Right hindlimb (tissue), 1 donor: ENCODE measurements at regions not wholly inside any gene's neighbourhood (a gene's known extent, or its start where the extent isn't known, plus 50 kb on each side); places are given as distances from the start of the nearest gene placed in this dataset.
"Not testable (repeated sequence)": the region's sequence is repeated elsewhere in the genome, so short reads cannot be mapped to it uniquely, and the experiment has no call there.

Experiments used
- DNase-seq: peaks from one replicate; pipeline ENCODE4 v3.0.0-alpha.2; 2018

GRCh38 chr3:132084982-132085381, 50.2 kb upstream of the CPNE4 start:
- DNase-seq = no peak

- DNase-seq = no peak
Measured at GRCh38 chr3:132087356-132087755, 52.5 kb upstream of the CPNE4 start.

GRCh38 chr3:132088291-132088690, 53.5 kb upstream of the CPNE4 start:
- no peak for DNase-seq

- DNase-seq = no peak
Measured at GRCh38 chr3:132090921-132091320, 56.1 kb upstream of the CPNE4 start.

- DNase-seq = no peak
Measured at GRCh38 chr3:132116601-132117000, 81.8 kb upstream of the CPNE4 start.

- DNase-seq = no peak
Measured at GRCh38 chr3:132117642-132118041, 82.8 kb upstream of the CPNE4 start.

- no peak for DNase-seq
Measured at GRCh38 chr3:132119531-132119930, 84.7 kb upstream of the CPNE4 start.

GRCh38 chr3:132124096-132124495, 89.3 kb upstream of the CPNE4 start:
- DNase-seq = no peak

- no peak for DNase-seq
Measured at GRCh38 chr3:132124651-132125284, 90.0 kb upstream of the CPNE4 start.

- DNase-seq = no peak
Measured at GRCh38 chr3:132134611-132135010, 99.8 kb upstream of the CPNE4 start.

GRCh38 chr3:132135628-132136333, 101.0 kb upstream of the CPNE4 start:
- no peak for DNase-seq

- no peak for DNase-seq
Measured at GRCh38 chr3:132136334-132136716, 101.5 kb upstream of the CPNE4 start.

GRCh38 chr3:132136902-132137301, 102.1 kb upstream of the CPNE4 start:
- not testable (repeated sequence) for DNase-seq

GRCh38 chr3:132145833-132146232, 111.0 kb upstream of the CPNE4 start:
- no peak for DNase-seq

GRCh38 chr3:132154619-132155018, 119.8 kb upstream of the CPNE4 start:
- DNase-seq = no peak

- DNase-seq = no peak
Measured at GRCh38 chr3:132159145-132159544, 124.3 kb upstream of the CPNE4 start.

- no peak for DNase-seq
Measured at GRCh38 chr3:132160198-132160597, 125.4 kb upstream of the CPNE4 start.

- DNase-seq = no peak
Measured at GRCh38 chr3:132161608-132162007, 126.8 kb upstream of the CPNE4 start.

- no peak for DNase-seq
Measured at GRCh38 chr3:132164469-132165092, 129.8 kb upstream of the CPNE4 start.

GRCh38 chr3:132167870-132168269, 133.1 kb upstream of the CPNE4 start:
- no peak for DNase-seq

GRCh38 chr3:132174500-132174899, 139.7 kb upstream of the CPNE4 start:
- DNase-seq = no peak

GRCh38 chr3:132180337-132180791, 136.8 kb upstream of the ACP3 start:
- DNase-seq = no peak

GRCh38 chr3:132183811-132184210, 133.4 kb upstream of the ACP3 start:
- DNase-seq = no peak

- no peak for DNase-seq
Measured at GRCh38 chr3:132187746-132188145, 129.5 kb upstream of the ACP3 start.
